IMR-90 (cell line): ENCODE measurements at regions not wholly inside any gene's neighbourhood (a gene's known extent, or its start where the extent isn't known, plus 50 kb on each side); places are given as distances from the start of the nearest gene placed in this dataset.

ENCODE experiments used
- ATAC-seq: fragments of 200-7000 bp; cut with Tn5 transposase; 2 replicates; pipeline ENCODE4 v1.9.1; 2020; ENCODE audit warnings: low read depth, mild to moderate bottlenecking, moderate library complexity
- BruUV-seq: library from RNA; stranded (reverse); fragments of 400-500 nt; replicated peaks from 2 replicates; lab custom pipeline; 2021; lab: Mats Ljungman, UMichigan
- CTCF ChIA-PET: fragments of 300-600 bp; formaldehyde crosslinking; extraction: SDS; loops from one replicate; lab custom pipeline; 2021; ENCODE audit warnings: antibody characterized with exemption; lab: Yijun Ruan, JAX
- POLR2A ChIA-PET: fragments of 300-600 bp; sonication (Branson Sonifier 250); formaldehyde crosslinking; loops from one replicate; lab custom pipeline; 2022; ENCODE audit warnings: antibody characterized with exemption; ENCODE audit not compliant: unreplicated experiment; lab: Charles Lee
- DNase-seq: peaks from one replicate; pipeline ENCODE4 v3.0.0; 2013
- H2AFZ ChIP-seq: replicated peaks from 2 replicates; pipeline ENCODE3; 2013; ENCODE audit warnings: low read length, mild to moderate bottlenecking; ENCODE audit not compliant: poor library complexity
- H2AK5ac ChIP-seq: 2 replicates; pipeline ENCODE4 v1.6.1; 2013; ENCODE audit warnings: low read depth, low read length, inconsistent platforms
- H2AK9ac ChIP-seq: replicated peaks from 2 replicates; pipeline ENCODE3; 2013; ENCODE audit warnings: mild to moderate bottlenecking, low read depth, low read length, moderate library complexity; ENCODE audit not compliant: poor library complexity
- H2BK120ac ChIP-seq: 2 replicates; pipeline ENCODE4 v1.6.1; 2013; ENCODE audit warnings: low read depth, low read length, inconsistent platforms
- H2BK15ac ChIP-seq: 3 replicates; pipeline ENCODE4 v1.6.1; 2013; ENCODE audit warnings: low read depth, low read length, inconsistent platforms
- H2BK20ac ChIP-seq: 2 replicates; pipeline ENCODE4 v1.6.1; 2013; ENCODE audit warnings: low read depth, mild to moderate bottlenecking, inconsistent platforms, low read length, moderate library complexity
- H2BK5ac ChIP-seq: 2 replicates; pipeline ENCODE4 v1.6.1; 2013; ENCODE audit warnings: mild to moderate bottlenecking, low read depth, low read length, inconsistent platforms; ENCODE audit not compliant: poor library complexity, severe bottlenecking
- H3K14ac ChIP-seq: replicated peaks from 2 replicates; pipeline ENCODE4 v1.6.1; 2013; ENCODE audit warnings: low read depth, low read length, inconsistent platforms
- H3K18ac ChIP-seq: 2 replicates; pipeline ENCODE4 v1.6.1; 2013; ENCODE audit warnings: low read depth, low read length, control low read depth
- H3K23ac ChIP-seq: 2 replicates; pipeline ENCODE4 v1.6.1; 2013; ENCODE audit warnings: low read depth, low read length, inconsistent platforms
- H3K27ac ChIP-seq: 2 replicates; pipeline ENCODE4 v1.5.1; 2013; ENCODE audit warnings: mild to moderate bottlenecking, control low read depth, low read length; ENCODE audit not compliant: insufficient read depth
- H3K27me3 ChIP-seq: 2 replicates; pipeline ENCODE4 v1.6.1; 2013; ENCODE audit warnings: low read length; ENCODE audit not compliant: control insufficient read depth, insufficient read depth
- H3K36me3 ChIP-seq: 2 replicates; pipeline ENCODE4 v1.6.1; 2013; ENCODE audit warnings: low read length, mixed read lengths; ENCODE audit not compliant: control insufficient read depth, insufficient read depth
- H3K4ac ChIP-seq: 2 replicates; pipeline ENCODE4 v1.6.1; 2013; ENCODE audit warnings: low read depth, low read length, inconsistent platforms
- H3K4me1 ChIP-seq: 2 replicates; pipeline ENCODE4 v1.6.1; 2013; ENCODE audit warnings: low read length, mixed read lengths; ENCODE audit not compliant: control insufficient read depth, insufficient read depth
- H3K4me2 ChIP-seq: 2 replicates; pipeline ENCODE4 v1.6.1; 2013; ENCODE audit warnings: low read depth, mild to moderate bottlenecking, control low read depth, low read length, moderate library complexity
- H3K4me3 ChIP-seq: 2 replicates; pipeline ENCODE4 v1.5.1; 2013; ENCODE audit warnings: low read depth, mild to moderate bottlenecking, control low read depth, low read length, moderate library complexity; ENCODE audit not compliant: insufficient read depth
- H3K56ac ChIP-seq: 2 replicates; pipeline ENCODE4 v1.6.1; 2013; ENCODE audit warnings: low read length, inconsistent platforms; ENCODE audit not compliant: insufficient read depth; ENCODE audit errors: extremely low read depth
- H3K79me1 ChIP-seq, 2 experiments: 2 replicates each; pipeline ENCODE4 v1.6.1; 2013; ENCODE audit warnings: low read length in 2 of 2, inconsistent platforms in 1 of 2, low read depth in 1 of 2
- H3K9ac ChIP-seq: 2 replicates; pipeline ENCODE4 v1.6.1; 2013; ENCODE audit warnings: low read depth, low read length, control low read depth
- H3K9me1 ChIP-seq: 2 replicates; pipeline ENCODE4 v1.6.1; 2013; ENCODE audit warnings: low read length, inconsistent platforms; ENCODE audit not compliant: insufficient read depth
- H3K9me3 ChIP-seq: 2 replicates; pipeline ENCODE4 v1.6.1; 2013; ENCODE audit warnings: low read length; ENCODE audit not compliant: control insufficient read depth, insufficient read depth
- H4K20me1 ChIP-seq: 2 replicates; pipeline ENCODE4 v1.6.1; 2013; ENCODE audit warnings: low read length, inconsistent platforms; ENCODE audit not compliant: insufficient read depth
- H4K5ac ChIP-seq: 2 replicates; pipeline ENCODE4 v1.6.1; 2013; ENCODE audit warnings: mild to moderate bottlenecking, low read depth, low read length, control low read depth
- H4K8ac ChIP-seq, 2 experiments: 2 replicates each; pipeline ENCODE4 v1.6.1; 2013; ENCODE audit warnings: low read depth in 2 of 2, low read length in 2 of 2, control low read depth in 1 of 2, inconsistent platforms in 1 of 2
- H4K91ac ChIP-seq: 2 replicates; pipeline ENCODE4 v1.6.1; 2013; ENCODE audit warnings: low read depth, low read length, inconsistent platforms; ENCODE audit not compliant: insufficient read depth
- BHLHE40 ChIP-seq: fragments of 150-350 bp; IDR thresholded peaks from 2 replicates; pipeline ENCODE4 v1.6.1; 2016; ENCODE audit warnings: mild to moderate bottlenecking, low read depth, low read length
- CEBPB ChIP-seq: IDR thresholded peaks from 2 replicates; pipeline ENCODE4 v1.6.1; 2012; ENCODE audit warnings: low read depth, low read length, improper control_type of control experiment
- CHD1 ChIP-seq: IDR thresholded peaks from 2 replicates; pipeline ENCODE4 v1.6.1; 2012; ENCODE audit warnings: low read depth, low read length, improper control_type of control experiment
- FOS ChIP-seq: fragments of 150-350 bp; IDR thresholded peaks from 2 replicates; pipeline ENCODE4 v1.6.1; 2016; ENCODE audit warnings: low read depth, low read length
- MAZ ChIP-seq: IDR thresholded peaks from 2 replicates; pipeline ENCODE4 v1.6.1; 2012; ENCODE audit warnings: low read depth, mild to moderate bottlenecking, low read length, improper control_type of control experiment, moderate library complexity, borderline replicate concordance
- NFE2L2 ChIP-seq: fragments of 150-350 bp; IDR thresholded peaks from 2 replicates; pipeline ENCODE4 v1.6.1; 2016; ENCODE audit warnings: low read depth, mild to moderate bottlenecking, low read length
- RAD21 ChIP-seq: IDR thresholded peaks from 2 replicates; pipeline ENCODE4 v1.6.1; 2012; ENCODE audit warnings: low read length, improper control_type of control experiment
- SMC3 ChIP-seq: fragments of 150-350 bp; IDR thresholded peaks from 2 replicates; pipeline ENCODE4 v1.6.1; 2016; ENCODE audit warnings: low read depth, mild to moderate bottlenecking, antibody characterized with exemption, low read length, moderate library complexity
- WGBS, 2 experiments: methylation state at CpG; one replicate each; pipeline versions ENCODE4 v1.1.5 to v1.1.7; 2013; ENCODE audit warnings: missing lambda C conversion rate in 2 of 2; ENCODE audit not compliant: insufficient read length in 1 of 2; ENCODE audit errors: extremely low coverage in 2 of 2; 5-methylcytosine and 5-hydroxymethylcytosine counted together
- dilution Hi-C: fragments of 300-500 bp; cut with HindIII; formaldehyde crosslinking; loops from one replicate; pipeline ENCODE4 v1.14.3; 2018; ENCODE audit warnings: low sequenced_read_pairs; ENCODE audit not compliant: unreplicated experiment
- in situ Hi-C: fragments of 300-500 bp; cut with MboI; formaldehyde crosslinking; loops from 3 replicates; pipeline ENCODE4 v1.14.3; 2019; ENCODE audit warnings: low sequenced_read_pairs, inconsistent platforms, mixed read lengths
- intact Hi-C: fragments of 100-400 bp; cut with micrococcal nuclease; formaldehyde crosslinking; loops from 2 replicates; pipeline ENCODE4 v1.10.0; 2022
- TF ChIP-seq, protein P1 (sequence below): fragments of 150-350 bp; IDR thresholded peaks from 2 replicates; pipeline ENCODE4 v1.6.1; 2017; ENCODE audit warnings: mild to moderate bottlenecking, antibody characterized with exemption, low read length, low read depth
- TF ChIP-seq, protein P2 (sequence below): conservative IDR thresholded peaks from 2 replicates; pipeline ENCODE4 v1.5.1; 2012; ENCODE audit warnings: mild to moderate bottlenecking, low read depth, low read length, improper control_type of control experiment

DNA sequence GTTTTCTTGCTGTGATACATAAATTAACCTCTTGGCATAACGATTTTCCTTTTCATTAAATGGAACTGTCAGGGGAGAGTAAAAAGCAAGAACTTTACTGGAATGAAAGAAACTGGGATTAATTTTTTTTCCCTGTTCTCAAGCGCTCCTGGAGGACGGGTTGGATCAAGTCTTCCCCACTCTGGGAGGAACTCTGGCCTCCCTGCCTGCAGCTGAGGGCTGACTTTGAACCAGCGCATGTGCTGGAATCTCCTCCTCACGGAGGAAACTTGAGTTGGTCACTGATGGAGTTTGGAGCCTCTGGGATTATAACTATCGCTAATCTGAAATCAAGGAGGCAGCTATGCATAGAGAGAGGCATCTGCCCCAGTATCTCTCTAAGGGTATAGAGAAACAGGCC, 406.4 kb upstream of the TMEM132C start:
- H3K4ac ChIP-seq: no peak overlapping the region
- no peak overlapping the region for H4K91ac ChIP-seq
- dilution Hi-C loops: no loop called here
- BruUV-seq: no TSS peak
- H3K9me3 ChIP-seq: peaks cover 20% of the 10 kb centered on the region
- H2BK120ac ChIP-seq: no peak overlapping the region
- no peak overlapping the region for H3K4me2 ChIP-seq
- H3K4me3 ChIP-seq: no peak overlapping the region
- no peak overlapping the region for H3K18ac ChIP-seq
- H4K8ac ChIP-seq: no peak overlapping the region
- no peak for ATAC-seq
- H4K20me1 ChIP-seq: no peaks in the 10 kb centered on the region
- no peaks in the 10 kb centered on the region for H3K36me3 ChIP-seq
- H3K4me1 ChIP-seq: no peaks in the 10 kb centered on the region
- no peak overlapping the region for H2AK5ac ChIP-seq
- in situ Hi-C loops: no loop called here
- H3K23ac ChIP-seq: no peak overlapping the region
- no peak overlapping the region for H3K9ac ChIP-seq
- no CpG with 5 or more reads among the region's 6 CpGs for WGBS, 2 experiments
- DNase-seq: no peak
- H3K27me3 ChIP-seq: no peaks in the 10 kb centered on the region
- no peaks in the 10 kb centered on the region for H3K9me1 ChIP-seq
- no peak overlapping the region for H2AFZ ChIP-seq
- no peak overlapping the region for H2BK20ac ChIP-seq
- H3K27ac ChIP-seq: no peak overlapping the region
- H2BK5ac ChIP-seq: no peak overlapping the region
- H2AK9ac ChIP-seq: no peak overlapping the region
- H3K14ac ChIP-seq: no peak overlapping the region
- TF ChIP-seq RAD21: no peak
- TF ChIP-seq MAZ: no peak
- TF ChIP-seq CEBPB: no peak
- TF ChIP-seq FOS: no peak
- TF ChIP-seq, protein P1, sequence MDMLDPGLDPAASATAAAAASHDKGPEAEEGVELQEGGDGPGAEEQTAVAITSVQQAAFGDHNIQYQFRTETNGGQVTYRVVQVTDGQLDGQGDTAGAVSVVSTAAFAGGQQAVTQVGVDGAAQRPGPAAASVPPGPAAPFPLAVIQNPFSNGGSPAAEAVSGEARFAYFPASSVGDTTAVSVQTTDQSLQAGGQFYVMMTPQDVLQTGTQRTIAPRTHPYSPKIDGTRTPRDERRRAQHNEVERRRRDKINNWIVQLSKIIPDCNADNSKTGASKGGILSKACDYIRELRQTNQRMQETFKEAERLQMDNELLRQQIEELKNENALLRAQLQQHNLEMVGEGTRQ: no peak
- TF ChIP-seq CHD1: no peak
- no peak for TF ChIP-seq NFE2L2
- TF ChIP-seq, protein P2, sequence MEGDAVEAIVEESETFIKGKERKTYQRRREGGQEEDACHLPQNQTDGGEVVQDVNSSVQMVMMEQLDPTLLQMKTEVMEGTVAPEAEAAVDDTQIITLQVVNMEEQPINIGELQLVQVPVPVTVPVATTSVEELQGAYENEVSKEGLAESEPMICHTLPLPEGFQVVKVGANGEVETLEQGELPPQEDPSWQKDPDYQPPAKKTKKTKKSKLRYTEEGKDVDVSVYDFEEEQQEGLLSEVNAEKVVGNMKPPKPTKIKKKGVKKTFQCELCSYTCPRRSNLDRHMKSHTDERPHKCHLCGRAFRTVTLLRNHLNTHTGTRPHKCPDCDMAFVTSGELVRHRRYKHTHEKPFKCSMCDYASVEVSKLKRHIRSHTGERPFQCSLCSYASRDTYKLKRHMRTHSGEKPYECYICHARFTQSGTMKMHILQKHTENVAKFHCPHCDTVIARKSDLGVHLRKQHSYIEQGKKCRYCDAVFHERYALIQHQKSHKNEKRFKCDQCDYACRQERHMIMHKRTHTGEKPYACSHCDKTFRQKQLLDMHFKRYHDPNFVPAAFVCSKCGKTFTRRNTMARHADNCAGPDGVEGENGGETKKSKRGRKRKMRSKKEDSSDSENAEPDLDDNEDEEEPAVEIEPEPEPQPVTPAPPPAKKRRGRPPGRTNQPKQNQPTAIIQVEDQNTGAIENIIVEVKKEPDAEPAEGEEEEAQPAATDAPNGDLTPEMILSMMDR: no peak
- TF ChIP-seq BHLHE40: no peak
- TF ChIP-seq SMC3: no peak
- POLR2A ChIA-PET: no interaction called here
- H3K56ac ChIP-seq: no peak overlapping the region
- intact Hi-C loops: no loop called here
- H3K79me1 ChIP-seq: no peaks in the 10 kb centered on the region
- CTCF ChIA-PET: no interaction called here
- no peak overlapping the region for H4K5ac ChIP-seq
- no peak overlapping the region for H2BK15ac ChIP-seq
